ENCODE measurements at regions not wholly inside any gene's neighbourhood (a gene's known extent, or its start where the extent isn't known, plus 50 kb on each side); places are given as distances from the start of the nearest gene placed in this dataset.

DNA sequence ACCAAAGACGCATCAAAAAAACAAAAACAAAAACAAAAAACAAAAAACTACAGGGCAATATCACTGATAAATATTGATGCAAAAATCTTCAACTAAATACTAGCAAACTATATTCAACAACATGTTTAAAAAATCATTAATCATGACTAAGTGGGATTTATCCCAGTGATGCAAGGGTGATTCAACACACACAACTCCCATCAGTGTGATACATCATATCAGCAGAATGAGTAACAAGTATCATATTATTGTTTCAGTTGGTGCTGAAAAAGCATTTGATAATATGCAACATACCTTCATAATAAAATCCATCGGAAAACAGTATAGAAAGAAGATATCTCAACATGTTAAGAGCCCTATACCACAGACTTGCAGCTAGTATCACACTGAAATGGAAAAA lies 953.0 kb downstream of the AMY1C start:
- Histone ChIP-seq H3K4me3 (no peak overlapping the region), H3K27ac (no peak overlapping the region)
- no peak for DNase-seq (ENCODE audit: low spot score)

DNA sequence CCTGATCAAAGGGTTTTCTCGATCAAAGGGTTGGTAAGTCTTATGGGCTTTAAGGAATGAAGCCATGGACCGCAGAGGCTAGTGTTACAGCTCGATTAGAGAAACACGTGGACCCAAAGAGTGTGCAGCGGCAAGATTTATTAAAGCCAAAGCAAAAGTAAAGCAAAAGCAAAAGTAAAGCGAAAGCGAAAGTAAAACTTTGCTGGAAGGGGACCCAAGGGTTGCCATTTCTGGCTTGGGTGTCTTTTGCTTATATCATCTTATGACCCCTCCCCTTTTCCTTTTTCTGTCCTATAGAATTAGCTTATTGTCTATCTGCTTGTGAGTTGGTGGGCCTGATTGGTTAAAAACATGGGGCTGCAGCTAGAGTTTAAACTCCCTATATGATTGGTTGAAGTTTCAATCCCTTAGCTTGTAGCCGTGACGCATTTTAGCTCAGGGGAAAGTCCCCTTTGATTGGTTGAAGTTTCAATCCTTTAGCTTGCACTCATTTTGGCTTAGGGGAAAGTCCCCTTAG lies 957.0 kb downstream of the AMY1C start:
- H3K4me3 ChIP-seq: no peak overlapping the region
- H3K27ac ChIP-seq: no peak overlapping the region
- TF ChIP-seq, protein P1, sequence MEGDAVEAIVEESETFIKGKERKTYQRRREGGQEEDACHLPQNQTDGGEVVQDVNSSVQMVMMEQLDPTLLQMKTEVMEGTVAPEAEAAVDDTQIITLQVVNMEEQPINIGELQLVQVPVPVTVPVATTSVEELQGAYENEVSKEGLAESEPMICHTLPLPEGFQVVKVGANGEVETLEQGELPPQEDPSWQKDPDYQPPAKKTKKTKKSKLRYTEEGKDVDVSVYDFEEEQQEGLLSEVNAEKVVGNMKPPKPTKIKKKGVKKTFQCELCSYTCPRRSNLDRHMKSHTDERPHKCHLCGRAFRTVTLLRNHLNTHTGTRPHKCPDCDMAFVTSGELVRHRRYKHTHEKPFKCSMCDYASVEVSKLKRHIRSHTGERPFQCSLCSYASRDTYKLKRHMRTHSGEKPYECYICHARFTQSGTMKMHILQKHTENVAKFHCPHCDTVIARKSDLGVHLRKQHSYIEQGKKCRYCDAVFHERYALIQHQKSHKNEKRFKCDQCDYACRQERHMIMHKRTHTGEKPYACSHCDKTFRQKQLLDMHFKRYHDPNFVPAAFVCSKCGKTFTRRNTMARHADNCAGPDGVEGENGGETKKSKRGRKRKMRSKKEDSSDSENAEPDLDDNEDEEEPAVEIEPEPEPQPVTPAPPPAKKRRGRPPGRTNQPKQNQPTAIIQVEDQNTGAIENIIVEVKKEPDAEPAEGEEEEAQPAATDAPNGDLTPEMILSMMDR (IDR thresholded peaks at IDR 0.05): no peak
- no peak for DNase-seq (ENCODE audit: low spot score)

More for the DNA sequence above, 953.0 kb downstream of the AMY1C start:
- TF ChIP-seq, protein P1 (IDR thresholded peaks at IDR 0.05): no peak

DNA sequence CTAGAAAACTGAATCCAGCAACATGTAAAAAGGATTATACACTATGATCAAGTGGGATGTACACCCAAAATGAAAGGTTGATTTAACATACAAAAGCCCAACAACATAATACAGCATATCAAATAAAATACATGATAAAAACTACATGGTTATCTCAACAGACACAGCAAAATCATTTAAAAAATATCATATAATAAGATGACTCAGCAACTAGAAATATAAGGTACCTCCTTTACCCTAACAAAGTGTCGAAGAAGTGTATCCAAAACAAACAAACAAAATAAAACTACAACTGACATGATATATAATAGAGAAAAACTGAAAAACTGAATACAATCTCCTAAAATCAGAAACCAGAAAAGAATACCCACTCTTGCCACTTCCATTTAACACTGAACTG lies 969.1 kb downstream of the AMY1C start:
- no peak overlapping the region for H3K4me3 ChIP-seq
- no peak for DNase-seq (ENCODE audit: low spot score)
- TF ChIP-seq, protein P1 (IDR thresholded peaks at IDR 0.05): no peak
- no peak overlapping the region for H3K27ac ChIP-seq

DNA sequence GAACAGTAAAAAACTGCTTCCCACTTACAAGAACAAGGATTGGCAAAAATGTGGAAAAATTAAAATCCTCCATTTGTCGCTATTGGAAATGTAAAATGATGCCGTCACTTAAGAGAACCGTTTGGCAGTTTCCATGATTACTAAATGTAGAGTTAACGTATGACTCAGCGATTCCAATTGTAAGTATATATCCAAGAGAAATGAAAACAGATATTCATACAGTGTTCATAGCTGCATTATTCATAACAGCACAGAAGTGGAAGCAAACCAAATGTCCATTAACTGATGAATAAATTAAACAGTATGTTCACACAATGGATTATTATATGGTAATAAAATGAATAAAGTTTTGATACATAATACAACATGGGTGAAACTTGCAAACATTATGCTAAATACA lies 971.0 kb downstream of the AMY1C start:
- Histone ChIP-seq H3K4me3 (no peak overlapping the region), H3K27ac (no peak overlapping the region)
- DNase-seq (ENCODE audit: low spot score): no peak
- TF ChIP-seq, protein P1 (IDR thresholded peaks at IDR 0.05): no peak

DNA sequence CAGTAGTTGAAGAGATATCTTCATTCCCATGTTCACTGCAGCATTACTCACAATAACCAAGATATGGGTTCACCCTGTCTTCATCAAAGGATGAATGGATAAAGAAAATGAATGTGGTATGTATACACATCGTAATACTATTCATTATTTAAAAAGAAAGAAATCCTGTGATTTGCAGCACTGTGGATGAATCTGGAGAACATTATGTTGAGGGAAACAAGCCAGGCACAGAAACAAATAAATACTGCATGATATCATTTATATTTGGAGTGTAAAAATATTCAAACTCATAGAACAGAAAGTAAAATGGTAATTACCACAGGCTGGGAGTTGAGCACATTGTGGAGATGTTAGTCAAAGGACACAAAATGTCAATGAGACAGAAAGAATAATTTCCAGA lies 977.2 kb downstream of the AMY1C start:
- TF ChIP-seq, protein P1 (IDR thresholded peaks at IDR 0.05): no peak
- Histone ChIP-seq H3K27ac (no peak overlapping the region), H3K4me3 (no peak overlapping the region)
- DNase-seq (ENCODE audit: low spot score): no peak

DNA sequence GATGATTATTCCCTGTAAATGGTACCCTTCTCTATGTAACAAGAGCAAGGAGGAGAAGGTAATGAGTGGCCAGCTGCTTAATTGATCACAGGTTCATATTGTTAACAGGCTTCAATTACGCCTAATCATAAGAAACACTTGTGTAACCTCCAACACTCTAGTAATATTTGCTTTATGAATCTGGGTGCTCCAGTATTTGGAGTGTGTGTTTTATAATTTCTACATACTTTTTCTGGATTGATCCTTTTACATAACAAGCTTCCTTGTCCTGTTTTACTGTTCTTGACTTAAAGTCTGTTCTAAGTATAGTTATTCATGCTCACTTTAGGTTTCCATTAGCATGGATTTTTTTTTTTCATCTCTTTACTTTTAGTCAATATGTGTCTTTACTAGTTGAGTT lies 984.2 kb downstream of the AMY1C start:
- no peak for DNase-seq (ENCODE audit: low spot score)
- Histone ChIP-seq H3K4me3 (no peak overlapping the region), H3K27ac (no peak overlapping the region)
- TF ChIP-seq, protein P1 (IDR thresholded peaks at IDR 0.05): no peak

DNA sequence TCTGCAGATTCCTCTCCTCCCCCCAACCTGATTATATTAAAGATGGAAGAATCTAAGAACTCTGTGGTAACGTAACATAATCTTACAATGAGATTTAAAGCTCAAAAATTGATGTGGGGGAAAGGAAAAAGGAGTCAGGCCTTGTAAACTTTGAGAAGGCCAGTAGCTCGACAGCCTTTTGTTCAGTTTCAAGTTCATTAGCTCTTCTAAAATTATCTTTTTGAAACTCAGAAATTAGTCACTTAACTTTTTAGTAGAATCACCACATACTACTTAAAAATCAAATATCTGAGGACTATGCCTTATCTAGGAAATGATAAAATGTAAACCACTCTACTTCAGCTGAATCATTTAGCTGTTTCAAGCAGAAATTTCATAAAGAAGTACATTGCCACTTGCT lies 996.2 kb downstream of the AMY1C start:
- DNase-seq (ENCODE audit: low spot score): no peak
- Histone ChIP-seq H3K4me3 (no peak overlapping the region), H3K27ac (no peak overlapping the region)
- TF ChIP-seq, protein P1 (IDR thresholded peaks at IDR 0.05): no peak

Data from coronary artery (tissue), 2 donors.